NB4 (cell line): ENCODE measurements at regions not wholly inside any gene's neighbourhood (a gene's known extent, or its start where the extent isn't known, plus 50 kb on each side); places are given as distances from the start of the nearest gene placed in this dataset.

Experiments
- CTCF ChIP-seq: IDR thresholded peaks from one replicate; pipeline ENCODE4 v1.5.1; 2012; ENCODE audit warnings: low read depth, low read length
- POLR2A ChIP-seq: IDR thresholded peaks from 2 replicates; pipeline ENCODE4 v1.6.1; 2011; ENCODE audit warnings: mild to moderate bottlenecking; ENCODE audit not compliant: insufficient read length; ENCODE audit errors: extremely low read depth

GRCh38 chr2:239528883-239529282, 128.1 kb upstream of the HDAC4 start:
- no peak for TF ChIP-seq POLR2A
- no peak for TF ChIP-seq CTCF
